ENCODE measurements at regions not wholly inside any gene's neighbourhood (a gene's known extent, or its start where the extent isn't known, plus 50 kb on each side); places are given as distances from the start of the nearest gene placed in this dataset.

GRCh38 chr13:61039302-61039701 is 376.3 kb downstream of the PCDH20 start:
- peaks cover 21% of the 10 kb centered on the region for H3K4me1 ChIP-seq (ENCODE audit: low read depth)
- H3K27ac ChIP-seq: no peak overlapping the region
- DNase-seq (ENCODE audit: low read depth in 1 of 2, low spot score in 1 of 2): no peak
- no peaks in the 10 kb centered on the region for H3K36me3 ChIP-seq
- H3K27me3 ChIP-seq: no peaks in the 10 kb centered on the region
- no peaks in the 10 kb centered on the region for H3K9me3 ChIP-seq (ENCODE audit: low read depth)
- no peak for TF ChIP-seq CTCF (IDR thresholded peaks at IDR 0.05; ENCODE audit: low read depth, low read length)
- H3K4me3 ChIP-seq: no peak overlapping the region

DNA sequence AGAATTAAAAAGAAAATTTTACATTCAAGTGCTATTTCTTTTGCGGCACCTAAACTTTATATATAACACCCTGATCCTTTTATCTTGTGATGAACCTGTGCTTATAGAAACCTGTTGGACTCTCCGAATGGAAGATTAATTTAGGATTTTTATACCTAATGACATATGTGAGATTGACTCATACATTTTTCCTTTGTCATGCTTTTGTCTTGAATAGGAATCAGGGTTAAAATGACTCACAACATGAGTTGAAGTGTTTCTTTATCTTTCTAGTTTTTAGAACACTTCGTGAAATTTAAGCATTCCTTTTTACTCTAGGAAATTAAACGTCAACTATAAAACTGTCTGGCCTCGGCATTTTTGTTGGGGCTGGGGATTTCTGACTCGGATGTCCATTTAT is 378.9 kb downstream of the PCDH20 start:
- peaks cover 5% of the 10 kb centered on the region for H3K4me1 ChIP-seq (ENCODE audit: low read depth)
- no peaks in the 10 kb centered on the region for H3K36me3 ChIP-seq
- H3K27me3 ChIP-seq: no peaks in the 10 kb centered on the region
- no peak for DNase-seq (ENCODE audit: low read depth in 1 of 2, low spot score in 1 of 2)
- no peaks in the 10 kb centered on the region for H3K9me3 ChIP-seq (ENCODE audit: low read depth)
- H3K4me3 ChIP-seq: no peak overlapping the region
- no peak overlapping the region for H3K27ac ChIP-seq
- TF ChIP-seq CTCF (IDR thresholded peaks at IDR 0.05; ENCODE audit: low read depth, low read length): no peak

GRCh38 chr13:61030445-61030844 is 385.2 kb downstream of the PCDH20 start:
- Histone ChIP-seq H3K9me3 (ENCODE audit: low read depth) (no peaks in the 10 kb centered on the region), H3K36me3 (no peaks in the 10 kb centered on the region), H3K4me1 (ENCODE audit: low read depth) (peaks cover 31% of the 10 kb centered on the region), H3K27ac (no peak overlapping the region), H3K27me3 (no peaks in the 10 kb centered on the region), H3K4me3 (no peak overlapping the region)
- DNase-seq (ENCODE audit: low read depth in 1 of 2, low spot score in 1 of 2): no peak
- no peak for TF ChIP-seq CTCF (IDR thresholded peaks at IDR 0.05; ENCODE audit: low read depth, low read length)

GRCh38 chr13:61029064-61029463 is 386.6 kb downstream of the PCDH20 start:
- Histone ChIP-seq H3K27ac (no peak overlapping the region), H3K9me3 (ENCODE audit: low read depth) (no peaks in the 10 kb centered on the region), H3K36me3 (no peaks in the 10 kb centered on the region), H3K27me3 (no peaks in the 10 kb centered on the region), H3K4me1 (ENCODE audit: low read depth) (peaks cover 31% of the 10 kb centered on the region), H3K4me3 (no peak overlapping the region)
- no peak for TF ChIP-seq CTCF (IDR thresholded peaks at IDR 0.05; ENCODE audit: low read depth, low read length)
- no peak for DNase-seq (ENCODE audit: low read depth in 1 of 2, low spot score in 1 of 2)

DNA sequence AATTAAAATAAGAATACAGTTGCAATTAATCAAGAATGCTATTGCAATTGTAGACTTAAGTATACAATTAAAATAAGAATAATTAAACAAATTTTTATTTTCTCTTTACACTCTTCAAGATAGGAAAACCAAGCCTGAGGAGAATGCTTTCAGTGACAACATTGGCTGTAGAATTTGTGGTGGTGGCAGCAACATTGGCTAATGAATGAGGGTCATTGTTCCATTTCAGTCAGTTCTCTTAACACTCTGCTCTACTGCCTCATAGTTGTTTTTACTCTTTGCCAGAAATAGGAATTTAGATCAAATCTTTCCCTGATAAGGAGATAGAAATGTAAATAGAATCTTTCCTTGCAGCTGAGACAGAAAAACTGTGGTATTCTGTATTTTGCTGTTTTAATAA is 391.6 kb downstream of the PCDH20 start:
- no peaks in the 10 kb centered on the region for H3K27me3 ChIP-seq
- H3K4me3 ChIP-seq: no peak overlapping the region
- no peak for TF ChIP-seq CTCF (IDR thresholded peaks at IDR 0.05; ENCODE audit: low read depth, low read length)
- no peak for DNase-seq (ENCODE audit: low read depth in 1 of 2, low spot score in 1 of 2)
- H3K9me3 ChIP-seq (ENCODE audit: low read depth): no peaks in the 10 kb centered on the region
- H3K27ac ChIP-seq: no peak overlapping the region
- no peaks in the 10 kb centered on the region for H3K36me3 ChIP-seq
- H3K4me1 ChIP-seq (ENCODE audit: low read depth): peaks cover 22% of the 10 kb centered on the region

DNA sequence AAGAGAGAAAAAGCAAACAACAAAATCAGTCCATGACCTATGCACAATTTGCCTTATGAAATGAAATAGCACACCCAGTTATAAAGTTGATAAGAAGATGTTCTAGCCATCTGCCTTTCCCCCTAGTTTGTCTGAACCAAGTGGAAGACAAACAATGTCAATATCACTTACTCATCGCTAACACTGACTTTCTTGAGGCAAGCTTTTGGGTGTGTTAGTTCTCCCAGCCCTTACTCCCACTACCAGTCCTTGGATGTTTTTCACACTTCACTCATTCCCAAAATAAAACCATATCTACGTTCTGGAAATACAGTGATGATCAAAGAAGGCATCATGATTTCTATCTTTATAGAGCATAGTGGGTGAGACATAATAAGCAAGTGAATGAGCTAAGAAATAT is 393.8 kb downstream of the PCDH20 start:
- no peak overlapping the region for H3K4me3 ChIP-seq
- no peak for TF ChIP-seq CTCF (IDR thresholded peaks at IDR 0.05; ENCODE audit: low read depth, low read length)
- no peak for DNase-seq (ENCODE audit: low read depth in 1 of 2, low spot score in 1 of 2)
- H3K36me3 ChIP-seq: no peaks in the 10 kb centered on the region
- H3K9me3 ChIP-seq (ENCODE audit: low read depth): no peaks in the 10 kb centered on the region
- H3K27me3 ChIP-seq: no peaks in the 10 kb centered on the region
- peaks cover 11% of the 10 kb centered on the region for H3K4me1 ChIP-seq (ENCODE audit: low read depth)
- no peak overlapping the region for H3K27ac ChIP-seq

All from cardiac muscle cell (in vitro differentiated cells and primary cell).